ENCODE measurements at regions not wholly inside any gene's neighbourhood (a gene's known extent, or its start where the extent isn't known, plus 50 kb on each side); places are given as distances from the start of the nearest gene placed in this dataset.

- no peaks in the 10 kb centered on the region for H3K4me1 ChIP-seq
- DNase-seq = peak in 1 of 2 donors; percentile 49
- H3K27me3 ChIP-seq = peaks cover 0 to 36% of the 10 kb centered on the region in 2 donors
- H3K27ac ChIP-seq = no peak overlapping the region
- H3K36me3 ChIP-seq = no peaks in the 10 kb centered on the region
- no peak for TF ChIP-seq CTCF (IDR thresholded peaks at IDR 0.05)
- no peak overlapping the region for H3K4me3 ChIP-seq
- no peaks in the 10 kb centered on the region for H3K9me3 ChIP-seq
- intact Hi-C loops (cut with DNase I; ENCODE audit: low total_unique reads) = no loop called here
Measured at GRCh38 chr1:4603295-4604110, 50.9 kb upstream of the AJAP1 start.

All from tibial artery (tissue), 4 donors.